NOMO-1 treated with DMSO at 0.1 percent for 48 hours (cell line): ENCODE measurements at regions not wholly inside any gene's neighbourhood (a gene's known extent, or its start where the extent isn't known, plus 50 kb on each side); places are given as distances from the start of the nearest gene placed in this dataset.

Experiments used
- DNase-seq: peaks from one replicate; lab custom pipeline; 2025; ENCODE audit not compliant: unreplicated experiment; lab: John Stamatoyannopoulos, UW

DNA sequence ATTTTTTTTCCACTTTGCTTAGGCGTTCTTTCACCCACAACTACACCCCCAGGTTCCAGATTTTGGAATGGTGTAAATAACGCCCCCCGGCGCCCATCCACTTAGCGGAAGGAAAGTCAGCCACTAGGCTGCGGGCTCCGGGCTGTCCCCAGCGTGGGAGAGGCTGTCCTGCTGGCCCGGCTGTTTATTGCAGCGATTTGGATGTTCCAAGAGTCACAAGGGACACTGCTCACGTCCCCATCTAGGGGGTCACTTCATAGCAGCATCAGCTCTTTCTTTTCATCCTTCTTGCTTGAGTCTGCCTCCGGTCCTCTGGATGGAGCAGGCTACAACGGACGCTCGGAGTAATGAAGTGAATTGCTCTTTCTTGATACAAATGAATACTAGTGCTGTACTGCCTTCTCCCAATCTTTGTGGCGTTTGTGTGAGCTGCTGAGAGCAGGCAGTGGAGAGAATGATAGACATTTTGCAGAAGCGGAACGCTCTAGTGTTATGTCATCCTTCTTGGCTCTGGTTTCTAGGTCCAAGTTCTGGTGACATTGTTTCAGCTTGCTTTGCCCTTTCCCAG, 50.7 kb upstream of the PAIP2B start:
- DNase-seq, result peak; percentile 43

DNA sequence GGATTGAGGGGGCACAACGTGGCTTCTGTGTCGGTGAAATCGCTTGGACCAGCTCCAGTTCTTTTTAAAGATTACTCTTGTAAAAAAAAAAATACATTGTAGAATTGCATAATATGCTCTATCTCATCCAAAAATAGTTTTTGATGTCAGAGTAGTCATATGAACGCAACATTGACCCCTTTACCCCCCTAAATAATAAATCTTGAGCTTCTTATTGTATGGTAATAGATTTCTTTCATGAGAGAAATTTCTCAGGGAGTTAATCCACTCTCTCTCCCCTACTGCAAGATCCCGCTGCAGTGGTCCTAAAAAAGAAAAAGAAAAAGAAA, 50.2 kb upstream of the PAIP2B start:
- no peak for DNase-seq

DNA sequence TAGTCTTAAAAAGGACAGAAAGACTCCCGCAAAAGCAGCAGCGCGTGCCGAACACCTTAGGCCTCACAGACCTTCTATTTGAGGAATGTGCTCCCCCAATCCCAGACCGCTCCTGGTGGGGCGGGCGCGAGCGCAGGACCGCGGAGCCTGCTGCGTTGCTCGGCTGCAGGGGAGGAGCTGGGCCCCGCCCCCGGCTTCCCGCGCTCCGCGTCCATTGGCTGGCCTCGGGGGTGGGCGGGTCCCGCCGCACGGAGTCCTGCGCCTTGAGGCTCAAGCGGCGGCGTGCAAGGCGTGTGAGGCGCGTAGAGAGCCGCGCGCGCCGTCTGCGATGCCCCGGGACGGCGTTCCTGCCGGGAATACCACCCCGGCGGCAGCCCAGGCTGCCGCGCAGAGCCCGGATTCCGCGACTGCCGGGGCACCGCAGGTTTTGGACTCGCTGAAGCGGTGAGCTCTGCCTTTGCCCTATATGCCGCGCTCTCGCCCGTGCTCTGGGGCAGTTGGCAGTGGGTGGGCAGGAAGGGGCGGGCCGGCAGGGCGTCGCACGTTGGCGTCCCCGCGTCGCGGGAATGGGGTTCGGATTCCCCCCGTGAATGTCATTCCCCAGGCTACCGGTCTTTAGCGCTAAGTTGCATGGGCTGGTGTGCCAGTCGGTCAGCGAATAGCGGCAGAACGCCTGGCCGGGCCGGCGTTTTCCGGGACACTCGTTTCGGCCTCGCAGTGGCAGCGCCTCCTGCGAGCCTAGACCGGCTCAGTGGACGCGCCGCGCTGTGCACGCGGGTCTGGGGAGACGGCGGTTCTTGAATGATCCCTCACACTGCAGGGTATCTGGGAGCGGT, 49.6 kb upstream of the PAIP2B start:
- peak; percentile 82 for DNase-seq
